Central memory CD8-positive, alpha-beta T cell (primary cell): ENCODE measurements at regions not wholly inside any gene's neighbourhood (a gene's known extent, or its start where the extent isn't known, plus 50 kb on each side); places are given as distances from the start of the nearest gene placed in this dataset.

Source experiments
- ATAC-seq: fragments of 150-1000 bp; cut with Tn5 transposase; replicated peaks from 2 replicates; pipeline ENCODE4 v1.10.0; 2022; ENCODE audit warnings: mild to moderate bottlenecking, moderate FRiP score, moderate number of reproducible peaks; ENCODE audit not compliant: poor library complexity, severe bottlenecking; ENCODE audit errors: extremely low read depth
- DNase-seq, 2 donors: peaks; one replicate each; pipeline ENCODE4 v3.0.0; 2021; ENCODE audit warnings: low spot score in 2 of 2
- H3K27ac Mint-ChIP-seq: one replicate; pipeline ENCODE4 v1.8.0; 2022; ENCODE audit warnings: low read depth, mild to moderate bottlenecking, moderate library complexity, mixed read lengths
- H3K27me3 Mint-ChIP-seq: one replicate; pipeline ENCODE4 v1.8.0; 2022; ENCODE audit warnings: mixed read lengths
- H3K36me3 Mint-ChIP-seq: one replicate; pipeline ENCODE4 v1.8.0; 2022; ENCODE audit warnings: mild to moderate bottlenecking, moderate library complexity, mixed read lengths; ENCODE audit not compliant: insufficient read depth
- H3K4me1 Mint-ChIP-seq: one replicate; pipeline ENCODE4 v1.8.0; 2022; ENCODE audit warnings: mixed read lengths
- H3K4me3 Mint-ChIP-seq: one replicate; pipeline ENCODE4 v1.8.0; 2022; ENCODE audit warnings: mild to moderate bottlenecking, moderate library complexity, mixed read lengths
- H3K9me3 Mint-ChIP-seq: one replicate; pipeline ENCODE4 v1.8.0; 2022; ENCODE audit warnings: mixed read lengths

DNA sequence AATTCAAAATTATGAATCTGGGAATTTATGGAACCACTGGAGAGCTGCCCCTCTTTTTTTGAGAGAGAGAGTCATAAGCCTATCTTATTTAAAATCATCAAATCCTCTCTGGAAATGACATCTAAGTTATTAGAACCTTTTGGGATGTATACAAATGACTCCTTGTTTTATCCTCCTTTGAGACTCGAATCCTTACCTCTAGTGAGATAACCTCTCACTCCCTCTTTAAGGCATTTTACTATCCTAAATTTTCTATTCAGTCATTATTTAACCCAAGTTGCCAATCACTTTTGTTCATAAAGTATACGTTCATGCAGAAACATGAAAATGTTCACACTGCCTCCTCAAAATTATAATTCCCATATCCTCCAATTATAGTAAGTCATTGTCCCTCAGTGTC is 313.6 kb upstream of the C1orf87 start:
- ATAC-seq (no peak), DNase-seq (no peak)
- H3K4me1 Mint-ChIP-seq, result no peaks in the 10 kb centered on the region
- H3K36me3 Mint-ChIP-seq, result no peaks in the 10 kb centered on the region
- no peak overlapping the region for H3K4me3 Mint-ChIP-seq
- no peak overlapping the region for H3K27ac Mint-ChIP-seq
- H3K9me3 Mint-ChIP-seq, result peaks cover 6% of the 10 kb centered on the region
- peaks cover 10% of the 10 kb centered on the region for H3K27me3 Mint-ChIP-seq

DNA sequence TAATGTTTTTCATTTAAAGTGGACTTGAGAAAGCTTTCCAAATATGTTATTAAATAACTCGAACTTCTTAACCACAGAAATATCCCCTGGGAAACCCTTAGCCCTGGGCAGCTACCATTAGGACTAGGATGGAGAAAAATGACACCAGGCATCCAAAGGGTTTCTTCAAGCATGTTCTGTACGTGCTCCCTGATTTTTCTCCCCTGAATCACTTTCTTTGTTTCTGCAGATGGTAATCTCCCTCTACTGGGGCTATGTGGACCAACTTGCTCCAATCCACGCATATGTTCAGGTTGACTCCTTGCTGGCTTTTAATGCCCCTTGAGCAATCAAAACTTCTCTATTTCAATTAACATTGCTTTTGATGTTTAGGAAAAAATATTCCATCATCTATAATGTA is 312.7 kb upstream of the C1orf87 start:
- DNase-seq (no peak), ATAC-seq (no peak)
- no peaks in the 10 kb centered on the region for H3K4me1 Mint-ChIP-seq
- no peak overlapping the region for H3K27ac Mint-ChIP-seq
- no peaks in the 10 kb centered on the region for H3K36me3 Mint-ChIP-seq
- peaks cover 6% of the 10 kb centered on the region for H3K9me3 Mint-ChIP-seq
- no peak overlapping the region for H3K4me3 Mint-ChIP-seq
- H3K27me3 Mint-ChIP-seq, result peaks cover 10% of the 10 kb centered on the region

DNA sequence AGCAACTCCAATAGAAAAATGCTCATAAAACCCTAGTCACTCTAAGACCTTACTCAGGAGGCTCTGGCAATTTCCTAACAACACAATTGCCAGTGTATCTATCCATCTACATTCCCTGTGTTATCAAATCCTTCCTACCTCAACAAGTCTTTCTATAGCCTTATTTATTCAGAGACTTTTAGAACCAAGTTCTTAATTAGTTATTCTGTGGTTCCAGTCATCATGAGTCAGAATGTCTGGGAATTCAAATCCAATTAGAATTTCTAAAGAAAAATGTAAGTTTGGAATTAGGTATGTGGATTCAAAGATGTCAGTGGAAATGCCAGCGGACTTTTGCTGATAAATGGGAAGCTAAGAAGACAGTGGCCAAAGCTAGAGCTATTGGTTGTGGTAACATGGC is 302.6 kb upstream of the C1orf87 start:
- no peak overlapping the region for H3K4me3 Mint-ChIP-seq
- ATAC-seq, result no peak
- peaks cover 13% of the 10 kb centered on the region for H3K9me3 Mint-ChIP-seq
- no peaks in the 10 kb centered on the region for H3K4me1 Mint-ChIP-seq
- DNase-seq, result no peak
- H3K27me3 Mint-ChIP-seq, result no peaks in the 10 kb centered on the region
- H3K27ac Mint-ChIP-seq, result no peak overlapping the region
- no peaks in the 10 kb centered on the region for H3K36me3 Mint-ChIP-seq

DNA sequence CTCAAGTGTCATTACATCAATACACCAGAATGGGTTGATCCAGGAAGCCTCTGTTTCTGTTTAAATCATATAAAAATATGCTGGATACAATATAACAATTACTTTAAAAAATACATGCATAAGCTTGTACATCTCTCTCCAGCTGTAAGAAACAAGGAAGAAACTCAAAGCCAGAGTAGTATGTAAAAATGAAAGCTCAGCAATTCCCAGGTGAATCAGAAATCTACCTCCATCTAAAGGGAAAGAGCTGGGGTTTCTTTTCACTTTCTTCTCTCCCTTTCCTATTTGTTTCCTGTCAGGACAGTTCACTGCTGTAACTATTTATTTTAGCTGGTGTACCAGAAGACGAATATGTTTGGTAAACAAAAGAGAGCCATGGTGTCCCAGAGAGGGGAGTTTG is 301.0 kb upstream of the C1orf87 start:
- H3K4me1 Mint-ChIP-seq, result no peaks in the 10 kb centered on the region
- H3K36me3 Mint-ChIP-seq, result no peaks in the 10 kb centered on the region
- no peak overlapping the region for H3K27ac Mint-ChIP-seq
- DNase-seq (no peak), ATAC-seq (no peak)
- no peaks in the 10 kb centered on the region for H3K27me3 Mint-ChIP-seq
- peaks cover 18% of the 10 kb centered on the region for H3K9me3 Mint-ChIP-seq
- H3K4me3 Mint-ChIP-seq, result no peak overlapping the region

DNA sequence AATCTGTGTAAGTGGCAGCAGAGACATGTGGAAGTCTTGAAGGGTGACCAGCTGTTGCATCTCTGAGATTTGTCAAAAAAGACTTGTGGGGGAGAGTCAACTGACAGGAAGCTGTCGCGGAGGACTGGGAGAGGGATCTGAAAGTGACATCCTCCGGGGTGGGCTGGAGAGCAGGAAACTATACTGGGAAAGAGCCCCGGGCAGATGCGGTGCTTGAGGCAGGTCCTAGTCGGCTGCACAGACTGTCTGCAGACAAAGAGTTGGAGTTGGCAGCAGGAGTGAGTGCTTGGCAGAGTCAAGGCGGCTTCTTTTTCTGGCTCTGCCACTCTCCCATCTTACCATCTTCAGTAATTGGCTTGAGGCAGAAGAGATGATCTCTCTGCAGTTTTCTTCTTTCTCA is 294.0 kb upstream of the C1orf87 start:
- H3K27ac Mint-ChIP-seq, result no peak overlapping the region
- H3K36me3 Mint-ChIP-seq, result no peaks in the 10 kb centered on the region
- peaks cover 19% of the 10 kb centered on the region for H3K9me3 Mint-ChIP-seq
- no peak overlapping the region for H3K4me3 Mint-ChIP-seq
- no peaks in the 10 kb centered on the region for H3K27me3 Mint-ChIP-seq
- ATAC-seq (no peak), DNase-seq (no peak)
- peaks cover 6% of the 10 kb centered on the region for H3K4me1 Mint-ChIP-seq

DNA sequence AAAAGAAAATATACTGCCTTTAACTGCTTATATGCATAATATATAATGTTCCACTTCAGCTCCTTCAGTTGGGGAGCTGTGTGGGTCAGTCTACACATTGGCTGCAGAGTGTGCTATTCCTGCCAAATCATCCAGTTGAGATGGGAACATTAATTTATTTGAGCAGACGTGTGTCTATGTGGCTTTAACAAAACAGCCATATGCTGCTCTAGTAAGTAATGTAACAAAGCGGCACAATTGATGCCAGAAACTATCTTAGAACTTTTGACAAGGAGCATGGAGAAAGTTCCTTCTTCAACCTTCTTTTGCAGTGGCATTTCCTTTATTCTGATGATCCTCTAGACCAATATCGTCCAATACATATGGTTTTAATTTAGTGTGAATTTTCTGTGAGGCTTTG is 285.9 kb upstream of the C1orf87 start:
- Mint-ChIP-seq H3K4me3 (no peak overlapping the region), H3K36me3 (no peaks in the 10 kb centered on the region), H3K27ac (no peak overlapping the region), H3K9me3 (peaks cover 6% of the 10 kb centered on the region), H3K4me1 (no peaks in the 10 kb centered on the region), H3K27me3 (no peaks in the 10 kb centered on the region)
- DNase-seq (no peak), ATAC-seq (no peak)

DNA sequence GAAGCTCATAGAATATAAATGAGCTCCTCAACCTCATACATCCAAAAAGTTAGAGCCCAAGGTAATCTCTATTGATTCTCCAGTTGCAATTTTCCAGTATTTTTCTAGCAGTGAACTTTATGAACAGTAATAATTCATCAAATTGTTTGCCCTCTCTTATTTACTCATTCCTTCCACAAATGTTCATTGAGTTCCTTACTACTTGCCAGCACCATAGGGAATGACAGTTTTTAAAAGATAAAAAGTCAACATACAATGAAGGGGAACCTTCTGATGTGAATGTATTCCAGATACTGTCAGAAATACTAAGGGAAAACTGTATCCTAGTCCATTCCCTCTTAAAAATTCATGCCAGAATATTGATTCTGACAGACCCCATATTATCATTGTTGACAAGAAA is 277.0 kb upstream of the C1orf87 start:
- Mint-ChIP-seq H3K36me3 (no peaks in the 10 kb centered on the region), H3K27me3 (no peaks in the 10 kb centered on the region), H3K9me3 (no peaks in the 10 kb centered on the region), H3K4me1 (no peaks in the 10 kb centered on the region), H3K4me3 (no peak overlapping the region), H3K27ac (no peak overlapping the region)
- no peak for DNase-seq
- ATAC-seq, result no peak

GRCh38 chr1:60348884-60349283 is 275.3 kb upstream of the C1orf87 start:
- H3K4me1 Mint-ChIP-seq, result no peaks in the 10 kb centered on the region
- no peak overlapping the region for H3K4me3 Mint-ChIP-seq
- no peaks in the 10 kb centered on the region for H3K27me3 Mint-ChIP-seq
- no peak overlapping the region for H3K27ac Mint-ChIP-seq
- no peaks in the 10 kb centered on the region for H3K36me3 Mint-ChIP-seq
- ATAC-seq, result no peak
- H3K9me3 Mint-ChIP-seq, result no peaks in the 10 kb centered on the region
- no peak for DNase-seq

- Mint-ChIP-seq H3K27ac (no peak overlapping the region), H3K36me3 (no peaks in the 10 kb centered on the region), H3K27me3 (no peaks in the 10 kb centered on the region), H3K4me1 (no peaks in the 10 kb centered on the region), H3K9me3 (peaks cover 6% of the 10 kb centered on the region), H3K4me3 (no peak overlapping the region)
- ATAC-seq (no peak), DNase-seq (no peak)
Observed at GRCh38 chr1:60345621-60346020, 272.1 kb upstream of the C1orf87 start.

- H3K27ac Mint-ChIP-seq, result no peak overlapping the region
- DNase-seq (no peak), ATAC-seq (no peak)
Observed at GRCh38 chr1:60345049-60345448, 271.5 kb upstream of the C1orf87 start.

GRCh38 chr1:60343736-60344135 is 270.2 kb upstream of the C1orf87 start:
- no peak for DNase-seq
- no peak overlapping the region for H3K4me3 Mint-ChIP-seq
- ATAC-seq, result no peak
- no peaks in the 10 kb centered on the region for H3K36me3 Mint-ChIP-seq
- no peaks in the 10 kb centered on the region for H3K4me1 Mint-ChIP-seq
- H3K27ac Mint-ChIP-seq, result no peak overlapping the region
- H3K27me3 Mint-ChIP-seq, result no peaks in the 10 kb centered on the region
- H3K9me3 Mint-ChIP-seq, result peaks cover 6% of the 10 kb centered on the region

More at GRCh38 chr1:60345049-60345448, 271.5 kb upstream of the C1orf87 start:
- no peaks in the 10 kb centered on the region for H3K4me1 Mint-ChIP-seq
- no peak overlapping the region for H3K4me3 Mint-ChIP-seq
- peaks cover 6% of the 10 kb centered on the region for H3K9me3 Mint-ChIP-seq
- no peaks in the 10 kb centered on the region for H3K36me3 Mint-ChIP-seq
- no peaks in the 10 kb centered on the region for H3K27me3 Mint-ChIP-seq

GRCh38 chr1:60342569-60342968 is 269.0 kb upstream of the C1orf87 start:
- H3K4me1 Mint-ChIP-seq, result no peaks in the 10 kb centered on the region
- H3K27me3 Mint-ChIP-seq, result no peaks in the 10 kb centered on the region
- peaks cover 6% of the 10 kb centered on the region for H3K9me3 Mint-ChIP-seq
- DNase-seq (no peak), ATAC-seq (no peak)
- no peak overlapping the region for H3K27ac Mint-ChIP-seq
- no peak overlapping the region for H3K4me3 Mint-ChIP-seq
- no peaks in the 10 kb centered on the region for H3K36me3 Mint-ChIP-seq

GRCh38 chr1:60341274-60341673 is 267.7 kb upstream of the C1orf87 start:
- Mint-ChIP-seq H3K36me3 (no peaks in the 10 kb centered on the region), H3K27me3 (no peaks in the 10 kb centered on the region), H3K4me3 (no peak overlapping the region), H3K4me1 (no peaks in the 10 kb centered on the region), H3K9me3 (peaks cover 6% of the 10 kb centered on the region), H3K27ac (no peak overlapping the region)
- ATAC-seq (no peak), DNase-seq (no peak)

DNA sequence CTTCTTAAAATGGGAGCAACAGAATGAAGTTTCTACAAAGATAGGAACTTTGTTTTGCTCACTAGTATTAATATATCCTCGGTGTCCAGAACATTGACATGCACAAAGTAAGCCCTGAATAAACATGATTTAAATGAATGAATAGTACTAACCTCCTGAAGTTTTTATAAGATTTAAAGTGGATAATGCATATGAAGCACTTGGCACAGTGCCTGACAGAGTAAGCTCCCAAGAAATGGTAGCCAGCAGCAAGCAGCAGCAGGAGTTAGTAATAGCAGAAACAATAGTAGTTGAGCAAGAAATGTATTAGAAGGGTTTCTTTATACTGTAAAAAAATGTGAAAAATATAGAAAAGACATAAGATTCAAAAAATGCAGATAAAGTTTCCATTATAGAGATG is 258.1 kb upstream of the C1orf87 start:
- ATAC-seq (no peak), DNase-seq (no peak)
- Mint-ChIP-seq H3K4me3 (no peak overlapping the region), H3K27ac (no peak overlapping the region), H3K4me1 (no peaks in the 10 kb centered on the region), H3K27me3 (peaks cover 9% of the 10 kb centered on the region), H3K36me3 (peaks cover 2% of the 10 kb centered on the region), H3K9me3 (peaks cover 12% of the 10 kb centered on the region)
